Gastroesophageal sphincter (tissue), 4 donors: ENCODE measurements at regions not wholly inside any gene's neighbourhood (a gene's known extent, or its start where the extent isn't known, plus 50 kb on each side); places are given as distances from the start of the nearest gene placed in this dataset.
A peak's percentile ranks its signal among the peaks of the same experiment; 100 is the strongest.

Experiments
- ATAC-seq: fragments of 150-250 bp; one replicate; pipeline ENCODE4 v1.9.1; 2016; ENCODE audit warnings: mild to moderate bottlenecking, moderate library complexity
- H3K27ac ChIP-seq, 4 donors: fragments of 200-600 bp; sonication (generic) in 3 of 4; 1 replicate in 3 of 4; 2 replicates in 1 of 4; pipeline ENCODE4 v1.5.1; 2016 to 2019
- H3K27me3 ChIP-seq: fragments of 200-600 bp; sonication (generic); one replicate; pipeline ENCODE4 v1.5.1; 2019
- H3K36me3 ChIP-seq, 2 donors: fragments of 200-600 bp; sonication (generic); one replicate each; pipeline ENCODE4 v1.5.1; 2019; ENCODE audit warnings: control low read depth in 1 of 2
- H3K4me1 ChIP-seq, 3 donors: fragments of 200-600 bp; sonication (generic); 1 replicate in 2 of 3; 2 replicates in 1 of 3; pipeline ENCODE4 v1.5.1; 2016 to 2019; ENCODE audit warnings: control low read depth in 2 of 3
- H3K4me3 ChIP-seq, 2 donors: fragments of 200-600 bp; sonication (generic); one replicate each; pipeline ENCODE4 v1.5.1; 2019; ENCODE audit warnings: mild to moderate bottlenecking in 1 of 2, moderate library complexity in 1 of 2
- H3K9me3 ChIP-seq, 3 donors: fragments of 200-600 bp; sonication (generic); one replicate each; pipeline ENCODE4 v1.5.1; 2017 to 2019; ENCODE audit warnings: control low read depth in 2 of 3
- EP300 ChIP-seq: sonication (generic); formaldehyde crosslinking; IDR thresholded peaks from one replicate; pipeline ENCODE4 v1.6.1; 2017; ENCODE audit warnings: antibody characterized with exemption, mild to moderate bottlenecking
- POLR2A ChIP-seq, 2 donors: fragments of 450-650 bp; IDR thresholded peaks; one replicate each; pipeline ENCODE4 v1.6.1; 2017; ENCODE audit warnings: antibody characterized with exemption in 2 of 2, mild to moderate bottlenecking in 2 of 2, moderate library complexity in 1 of 2
- POLR2AphosphoS5 ChIP-seq: sonication (generic); formaldehyde crosslinking; IDR thresholded peaks from one replicate; pipeline ENCODE4 v1.6.1; 2017; ENCODE audit warnings: antibody characterized with exemption
- WGBS, 2 donors: methylation state at CpG; one replicate each; pipeline ENCODE4 v1.1.5; 2018; ENCODE audit warnings: low coverage in 1 of 2; 5-methylcytosine and 5-hydroxymethylcytosine counted together
- TF ChIP-seq, protein P1 (sequence below), 4 experiments: fragments of 200-600 bp in 2 of 4; fragments of 450-650 bp in 2 of 4; sonication (generic) in 1 of 4; IDR thresholded peaks; one replicate each; pipeline ENCODE4 v1.5.1; 2017 to 2019; ENCODE audit warnings: antibody characterized with exemption in 4 of 4, mild to moderate bottlenecking in 2 of 4, moderate library complexity in 2 of 4

DNA sequence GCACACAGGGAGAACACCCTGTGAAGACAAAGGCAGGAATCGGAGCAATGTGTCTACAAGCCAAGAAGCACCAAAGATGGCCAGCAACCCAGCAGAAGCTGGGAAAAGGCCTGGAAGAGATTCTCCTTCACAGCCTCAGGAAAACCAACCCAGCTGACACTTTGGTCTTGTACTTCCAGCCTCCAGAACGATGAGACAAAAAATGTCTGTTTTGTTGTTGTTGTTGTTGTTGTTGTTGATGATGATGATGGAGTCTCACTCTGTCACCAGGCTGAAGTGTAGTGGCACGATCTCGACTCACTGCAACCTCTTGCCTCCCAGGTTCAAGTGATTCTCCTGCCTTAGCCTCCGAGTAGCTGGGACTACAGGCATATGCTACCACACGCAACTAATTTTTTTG lies 157.3 kb downstream of the ETS2 start:
- no peak for ATAC-seq
- Histone ChIP-seq H3K9me3 (no peaks in the 10 kb centered on the region), H3K27ac (no peak overlapping the region), H3K4me1 (peaks cover 0 to 19% (median 3%) of the 10 kb centered on the region in 3 donors), H3K36me3 (no peaks in the 10 kb centered on the region), H3K4me3 (no peak overlapping the region), H3K27me3 (no peaks in the 10 kb centered on the region)
- TF ChIP-seq POLR2AphosphoS5 (no peak), POLR2A (IDR thresholded peaks at IDR 0.05) (no peak), EP300 (no peak)
- TF ChIP-seq, protein P1, sequence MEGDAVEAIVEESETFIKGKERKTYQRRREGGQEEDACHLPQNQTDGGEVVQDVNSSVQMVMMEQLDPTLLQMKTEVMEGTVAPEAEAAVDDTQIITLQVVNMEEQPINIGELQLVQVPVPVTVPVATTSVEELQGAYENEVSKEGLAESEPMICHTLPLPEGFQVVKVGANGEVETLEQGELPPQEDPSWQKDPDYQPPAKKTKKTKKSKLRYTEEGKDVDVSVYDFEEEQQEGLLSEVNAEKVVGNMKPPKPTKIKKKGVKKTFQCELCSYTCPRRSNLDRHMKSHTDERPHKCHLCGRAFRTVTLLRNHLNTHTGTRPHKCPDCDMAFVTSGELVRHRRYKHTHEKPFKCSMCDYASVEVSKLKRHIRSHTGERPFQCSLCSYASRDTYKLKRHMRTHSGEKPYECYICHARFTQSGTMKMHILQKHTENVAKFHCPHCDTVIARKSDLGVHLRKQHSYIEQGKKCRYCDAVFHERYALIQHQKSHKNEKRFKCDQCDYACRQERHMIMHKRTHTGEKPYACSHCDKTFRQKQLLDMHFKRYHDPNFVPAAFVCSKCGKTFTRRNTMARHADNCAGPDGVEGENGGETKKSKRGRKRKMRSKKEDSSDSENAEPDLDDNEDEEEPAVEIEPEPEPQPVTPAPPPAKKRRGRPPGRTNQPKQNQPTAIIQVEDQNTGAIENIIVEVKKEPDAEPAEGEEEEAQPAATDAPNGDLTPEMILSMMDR (IDR thresholded peaks at IDR 0.05): no peak
- 89 to 100% methylated on average over 2 to 5 of the region's 6 CpGs for WGBS, 2 donors

GRCh38 chr21:38960251-38960650 lies 154.5 kb downstream of the ETS2 start:
- H3K4me3 ChIP-seq: no peak overlapping the region
- peaks cover 0 to 20% (median 3%) of the 10 kb centered on the region in 3 donors for H3K4me1 ChIP-seq
- 94 to 100% methylated on average over 2 of the region's 2 CpGs for WGBS, 2 donors
- H3K9me3 ChIP-seq: no peaks in the 10 kb centered on the region
- no peak for ATAC-seq
- no peak overlapping the region for H3K27ac ChIP-seq
- TF ChIP-seq, protein P1 (IDR thresholded peaks at IDR 0.05): no peak
- TF ChIP-seq POLR2AphosphoS5 (no peak), POLR2A (IDR thresholded peaks at IDR 0.05) (no peak), EP300 (no peak)
- no peaks in the 10 kb centered on the region for H3K36me3 ChIP-seq
- no peaks in the 10 kb centered on the region for H3K27me3 ChIP-seq

DNA sequence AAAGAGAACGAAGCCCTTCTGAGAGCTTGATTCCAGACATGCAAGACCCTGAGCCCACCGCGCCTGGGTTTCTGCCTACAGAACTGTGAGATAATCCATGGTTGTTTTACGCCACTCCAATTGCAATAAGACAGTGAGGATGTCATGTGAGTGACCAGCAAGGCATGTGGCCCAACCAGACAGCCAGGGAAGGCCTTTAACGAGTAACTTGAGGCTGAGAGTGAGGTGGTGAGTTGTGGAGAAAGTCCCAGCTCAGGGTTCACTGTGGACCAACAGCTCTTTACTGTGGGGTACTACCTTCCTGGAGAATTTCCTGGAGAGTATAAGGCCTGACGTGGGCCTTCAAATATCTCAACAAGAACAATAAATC lies 153.9 kb downstream of the ETS2 start:
- ATAC-seq: no peak
- TF ChIP-seq POLR2AphosphoS5 (no peak), POLR2A (IDR thresholded peaks at IDR 0.05) (no peak), EP300 (no peak)
- TF ChIP-seq, protein P1 (IDR thresholded peaks at IDR 0.05): no peak
- H3K4me1 ChIP-seq: peaks cover 0 to 20% (median 3%) of the 10 kb centered on the region in 3 donors
- H3K9me3 ChIP-seq: no peaks in the 10 kb centered on the region
- H3K27me3 ChIP-seq: no peaks in the 10 kb centered on the region
- 40 to 80% methylated on average over 1 of the region's 6 CpGs for WGBS, 2 donors
- no peak overlapping the region for H3K4me3 ChIP-seq
- H3K27ac ChIP-seq: peak overlapping the region in 3 of 4 donors; percentile 51 to 55 (median 54)
- H3K36me3 ChIP-seq: no peaks in the 10 kb centered on the region

- peak overlapping the region in 3 of 4 donors; percentile 51 to 55 (median 54) for H3K27ac ChIP-seq
- TF ChIP-seq POLR2AphosphoS5 (peak; percentile 70), POLR2A (IDR thresholded peaks at IDR 0.05) (no peak)
- TF ChIP-seq, protein P1 (IDR thresholded peaks at IDR 0.05): no peak
- H3K27me3 ChIP-seq: no peaks in the 10 kb centered on the region
- no peak overlapping the region for H3K4me3 ChIP-seq
- WGBS, 2 donors: 74% methylated on average over 4 of the region's 4 CpGs; no CpG with 5 or more reads in 1 of the 2 donors
- H3K9me3 ChIP-seq: no peaks in the 10 kb centered on the region
- H3K36me3 ChIP-seq: no peaks in the 10 kb centered on the region
- peak; percentile 92 for ATAC-seq
- H3K4me1 ChIP-seq: peaks cover 0 to 20% (median 3%) of the 10 kb centered on the region in 3 donors
Observed at GRCh38 chr21:38958940-38959691, 153.4 kb downstream of the ETS2 start.

GRCh38 chr21:38958323-38958705 lies 152.6 kb downstream of the ETS2 start:
- 82 to 100% methylated on average over 1 to 3 of the region's 3 CpGs for WGBS, 2 donors
- no peaks in the 10 kb centered on the region for H3K36me3 ChIP-seq
- no peak for ATAC-seq
- H3K27me3 ChIP-seq: no peaks in the 10 kb centered on the region
- H3K4me3 ChIP-seq: no peak overlapping the region
- peak overlapping the region in 2 of 4 donors; percentile 54 to 55 for H3K27ac ChIP-seq
- no peaks in the 10 kb centered on the region for H3K9me3 ChIP-seq
- TF ChIP-seq POLR2A (IDR thresholded peaks at IDR 0.05): no peak
- TF ChIP-seq EP300: no peak
- TF ChIP-seq, protein P1 (IDR thresholded peaks at IDR 0.05): no peak
- TF ChIP-seq POLR2AphosphoS5: no peak
- peaks cover 0 to 20% (median 3%) of the 10 kb centered on the region in 3 donors for H3K4me1 ChIP-seq
